ENCODE measurements at regions not wholly inside any gene's neighbourhood (a gene's known extent, or its start where the extent isn't known, plus 50 kb on each side); places are given as distances from the start of the nearest gene placed in this dataset.
A peak's percentile ranks its signal among the peaks of the same experiment; 100 is the strongest.

DNA sequence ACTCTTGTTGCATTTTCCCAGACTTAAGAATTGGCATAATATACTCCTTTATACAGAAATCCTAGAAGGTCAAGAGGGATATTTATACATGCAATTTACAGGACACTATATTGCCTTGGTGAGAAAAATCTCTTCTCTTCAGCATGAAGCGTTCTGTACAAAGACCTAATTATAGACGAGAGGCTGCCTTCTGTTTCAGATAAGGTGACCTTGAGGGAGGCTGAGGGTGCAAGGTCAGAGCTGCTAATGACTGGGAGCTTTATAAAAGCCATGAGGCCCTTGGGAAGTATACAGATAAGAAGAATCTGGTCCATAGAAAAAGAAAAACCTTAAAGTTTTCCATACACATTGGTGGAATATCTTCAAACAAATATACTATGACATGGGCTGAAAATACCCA is 156.3 kb upstream of the SOX9 start:
- no peak for TF ChIP-seq STAT1 (IDR thresholded peaks at IDR 0.05; ENCODE audit: unreplicated experiment)
- TF ChIP-seq ZNF114 (CRISPR knock-in tag; IDR thresholded peaks at IDR 0.05): no peak
- no peak for TF ChIP-seq POLR2AphosphoS5 (IDR thresholded peaks at IDR 0.05; ENCODE audit: low read depth)
- TF ChIP-seq ZNF331 (CRISPR knock-in tag; IDR thresholded peaks at IDR 0.05; ENCODE audit: low read depth): no peak
- no peak for TF ChIP-seq CREB1 (CRISPR knock-in tag; IDR thresholded peaks at IDR 0.05; ENCODE audit: low read depth)
- TF ChIP-seq, protein P1, sequence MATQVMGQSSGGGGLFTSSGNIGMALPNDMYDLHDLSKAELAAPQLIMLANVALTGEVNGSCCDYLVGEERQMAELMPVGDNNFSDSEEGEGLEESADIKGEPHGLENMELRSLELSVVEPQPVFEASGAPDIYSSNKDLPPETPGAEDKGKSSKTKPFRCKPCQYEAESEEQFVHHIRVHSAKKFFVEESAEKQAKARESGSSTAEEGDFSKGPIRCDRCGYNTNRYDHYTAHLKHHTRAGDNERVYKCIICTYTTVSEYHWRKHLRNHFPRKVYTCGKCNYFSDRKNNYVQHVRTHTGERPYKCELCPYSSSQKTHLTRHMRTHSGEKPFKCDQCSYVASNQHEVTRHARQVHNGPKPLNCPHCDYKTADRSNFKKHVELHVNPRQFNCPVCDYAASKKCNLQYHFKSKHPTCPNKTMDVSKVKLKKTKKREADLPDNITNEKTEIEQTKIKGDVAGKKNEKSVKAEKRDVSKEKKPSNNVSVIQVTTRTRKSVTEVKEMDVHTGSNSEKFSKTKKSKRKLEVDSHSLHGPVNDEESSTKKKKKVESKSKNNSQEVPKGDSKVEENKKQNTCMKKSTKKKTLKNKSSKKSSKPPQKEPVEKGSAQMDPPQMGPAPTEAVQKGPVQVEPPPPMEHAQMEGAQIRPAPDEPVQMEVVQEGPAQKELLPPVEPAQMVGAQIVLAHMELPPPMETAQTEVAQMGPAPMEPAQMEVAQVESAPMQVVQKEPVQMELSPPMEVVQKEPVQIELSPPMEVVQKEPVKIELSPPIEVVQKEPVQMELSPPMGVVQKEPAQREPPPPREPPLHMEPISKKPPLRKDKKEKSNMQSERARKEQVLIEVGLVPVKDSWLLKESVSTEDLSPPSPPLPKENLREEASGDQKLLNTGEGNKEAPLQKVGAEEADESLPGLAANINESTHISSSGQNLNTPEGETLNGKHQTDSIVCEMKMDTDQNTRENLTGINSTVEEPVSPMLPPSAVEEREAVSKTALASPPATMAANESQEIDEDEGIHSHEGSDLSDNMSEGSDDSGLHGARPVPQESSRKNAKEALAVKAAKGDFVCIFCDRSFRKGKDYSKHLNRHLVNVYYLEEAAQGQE (IDR thresholded peaks at IDR 0.05; ENCODE audit: unreplicated experiment): no peak
- TF ChIP-seq EZH2 (IDR thresholded peaks at IDR 0.05; ENCODE audit: low read depth, unreplicated experiment): no peak
- Histone ChIP-seq H3K27me3 (ENCODE audit: insufficient read depth) (no peaks in the 10 kb centered on the region), H3F3A (replicated peaks; ENCODE audit: low read depth) (no peaks in the 10 kb centered on the region), H3K4me2 (no peak overlapping the region), H3K4me1 (ENCODE audit: insufficient read depth) (peaks cover 5% of the 10 kb centered on the region; the same call in 1 of the 2 replicates), H3K36me3 (ENCODE audit: insufficient read depth) (no peaks in the 10 kb centered on the region), H4K20me1 (replicated peaks; ENCODE audit: insufficient read depth) (no peaks in the 10 kb centered on the region), H3K79me2 (replicated peaks; ENCODE audit: insufficient read depth) (no peaks in the 10 kb centered on the region), H2AFZ (no peak overlapping the region), H3K4me3 (no peak overlapping the region), H3K27ac (ENCODE audit: low read depth) (no peak overlapping the region), H3K9me2 (ENCODE audit: insufficient read depth) (no peaks in the 10 kb centered on the region)
- Mint-ChIP-seq H3K36me3 (ENCODE audit: low read depth) (no peaks in the 10 kb centered on the region), H3K9me3 (peaks cover 3% of the 10 kb centered on the region; the same call in 1 of the 3 replicates), H3K4me3 (no peak overlapping the region), H3K27me3 (ENCODE audit: insufficient read depth, low read depth, poor library complexity) (no peaks in the 10 kb centered on the region), H3K27ac (no peak overlapping the region), H3K4me1 (no peaks in the 10 kb centered on the region; the same call in 2 of the 3 replicates)
- ATAC-seq (no peak), DNase-seq (ENCODE audit: low spot score) (no peak)

DNA sequence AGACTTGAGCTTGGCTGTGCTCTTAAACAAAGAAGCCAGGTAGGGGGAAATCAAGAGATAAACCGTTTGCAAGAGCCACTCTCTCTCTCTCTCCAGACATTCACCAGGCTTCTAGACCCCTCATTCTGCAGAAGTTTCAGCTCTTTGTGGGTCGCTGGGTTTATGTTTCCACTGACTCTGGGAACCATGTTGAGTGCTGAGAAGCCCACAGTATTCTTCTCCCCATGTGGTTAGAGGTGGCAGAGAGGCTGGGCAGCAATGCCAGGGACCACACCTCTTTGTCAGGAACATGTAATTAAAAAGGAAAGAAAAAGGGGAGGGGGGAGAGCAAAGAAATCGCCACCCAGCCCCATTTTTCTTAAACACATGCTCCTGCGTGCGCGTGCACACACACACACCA is 154.8 kb upstream of the SOX9 start:
- Mint-ChIP-seq H3K27me3 (ENCODE audit: insufficient read depth, low read depth, poor library complexity) (no peaks in the 10 kb centered on the region), H3K27ac (no peak overlapping the region), H3K36me3 (ENCODE audit: low read depth) (no peaks in the 10 kb centered on the region), H3K4me3 (no peak overlapping the region), H3K9me3 (no peaks in the 10 kb centered on the region), H3K4me1 (no peaks in the 10 kb centered on the region; the same call in 2 of the 3 replicates)
- peaks cover 5% of the 10 kb centered on the region; the same call in 1 of the 2 replicates for H3K4me1 ChIP-seq (ENCODE audit: insufficient read depth)
- H3K27me3 ChIP-seq (ENCODE audit: insufficient read depth): no peaks in the 10 kb centered on the region
- no peak overlapping the region for H3K4me3 ChIP-seq
- TF ChIP-seq, protein P2, sequence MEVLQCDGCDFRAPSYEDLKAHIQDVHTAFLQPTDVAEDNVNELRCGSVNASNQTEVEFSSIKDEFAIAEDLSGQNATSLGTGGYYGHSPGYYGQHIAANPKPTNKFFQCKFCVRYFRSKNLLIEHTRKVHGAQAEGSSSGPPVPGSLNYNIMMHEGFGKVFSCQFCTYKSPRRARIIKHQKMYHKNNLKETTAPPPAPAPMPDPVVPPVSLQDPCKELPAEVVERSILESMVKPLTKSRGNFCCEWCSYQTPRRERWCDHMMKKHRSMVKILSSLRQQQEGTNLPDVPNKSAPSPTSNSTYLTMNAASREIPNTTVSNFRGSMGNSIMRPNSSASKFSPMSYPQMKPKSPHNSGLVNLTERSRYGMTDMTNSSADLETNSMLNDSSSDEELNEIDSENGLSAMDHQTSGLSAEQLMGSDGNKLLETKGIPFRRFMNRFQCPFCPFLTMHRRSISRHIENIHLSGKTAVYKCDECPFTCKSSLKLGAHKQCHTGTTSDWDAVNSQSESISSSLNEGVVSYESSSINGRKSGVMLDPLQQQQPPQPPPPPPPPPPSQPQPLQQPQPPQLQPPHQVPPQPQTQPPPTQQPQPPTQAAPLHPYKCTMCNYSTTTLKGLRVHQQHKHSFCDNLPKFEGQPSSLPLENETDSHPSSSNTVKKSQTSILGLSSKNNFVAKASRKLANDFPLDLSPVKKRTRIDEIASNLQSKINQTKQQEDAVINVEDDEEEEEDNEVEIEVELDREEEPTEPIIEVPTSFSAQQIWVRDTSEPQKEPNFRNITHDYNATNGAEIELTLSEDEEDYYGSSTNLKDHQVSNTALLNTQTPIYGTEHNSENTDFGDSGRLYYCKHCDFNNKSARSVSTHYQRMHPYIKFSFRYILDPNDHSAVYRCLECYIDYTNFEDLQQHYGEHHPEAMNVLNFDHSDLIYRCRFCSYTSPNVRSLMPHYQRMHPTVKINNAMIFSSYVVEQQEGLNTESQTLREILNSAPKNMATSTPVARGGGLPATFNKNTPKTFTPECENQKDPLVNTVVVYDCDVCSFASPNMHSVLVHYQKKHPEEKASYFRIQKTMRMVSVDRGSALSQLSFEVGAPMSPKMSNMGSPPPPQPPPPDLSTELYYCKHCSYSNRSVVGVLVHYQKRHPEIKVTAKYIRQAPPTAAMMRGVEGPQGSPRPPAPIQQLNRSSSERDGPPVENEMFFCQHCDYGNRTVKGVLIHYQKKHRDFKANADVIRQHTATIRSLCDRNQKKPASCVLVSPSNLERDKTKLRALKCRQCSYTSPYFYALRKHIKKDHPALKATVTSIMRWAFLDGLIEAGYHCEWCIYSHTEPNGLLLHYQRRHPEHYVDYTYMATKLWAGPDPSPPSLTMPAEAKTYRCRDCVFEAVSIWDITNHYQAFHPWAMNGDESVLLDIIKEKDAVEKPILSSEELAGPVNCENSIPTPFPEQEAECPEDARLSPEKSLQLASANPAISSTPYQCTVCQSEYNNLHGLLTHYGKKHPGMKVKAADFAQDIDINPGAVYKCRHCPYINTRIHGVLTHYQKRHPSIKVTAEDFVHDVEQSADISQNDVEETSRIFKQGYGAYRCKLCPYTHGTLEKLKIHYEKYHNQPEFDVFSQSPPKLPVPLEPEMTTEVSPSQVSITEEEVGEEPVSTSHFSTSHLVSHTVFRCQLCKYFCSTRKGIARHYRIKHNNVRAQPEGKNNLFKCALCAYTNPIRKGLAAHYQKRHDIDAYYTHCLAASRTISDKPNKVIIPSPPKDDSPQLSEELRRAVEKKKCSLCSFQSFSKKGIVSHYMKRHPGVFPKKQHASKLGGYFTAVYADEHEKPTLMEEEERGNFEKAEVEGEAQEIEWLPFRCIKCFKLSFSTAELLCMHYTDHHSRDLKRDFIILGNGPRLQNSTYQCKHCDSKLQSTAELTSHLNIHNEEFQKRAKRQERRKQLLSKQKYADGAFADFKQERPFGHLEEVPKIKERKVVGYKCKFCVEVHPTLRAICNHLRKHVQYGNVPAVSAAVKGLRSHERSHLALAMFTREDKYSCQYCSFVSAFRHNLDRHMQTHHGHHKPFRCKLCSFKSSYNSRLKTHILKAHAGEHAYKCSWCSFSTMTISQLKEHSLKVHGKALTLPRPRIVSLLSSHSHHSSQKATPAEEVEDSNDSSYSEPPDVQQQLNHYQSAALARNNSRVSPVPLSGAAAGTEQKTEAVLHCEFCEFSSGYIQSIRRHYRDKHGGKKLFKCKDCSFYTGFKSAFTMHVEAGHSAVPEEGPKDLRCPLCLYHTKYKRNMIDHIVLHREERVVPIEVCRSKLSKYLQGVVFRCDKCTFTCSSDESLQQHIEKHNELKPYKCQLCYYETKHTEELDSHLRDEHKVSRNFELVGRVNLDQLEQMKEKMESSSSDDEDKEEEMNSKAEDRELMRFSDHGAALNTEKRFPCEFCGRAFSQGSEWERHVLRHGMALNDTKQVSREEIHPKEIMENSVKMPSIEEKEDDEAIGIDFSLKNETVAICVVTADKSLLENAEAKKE (CRISPR knock-in tag; IDR thresholded peaks at IDR 0.05): no peak
- TF ChIP-seq STAT1 (IDR thresholded peaks at IDR 0.05; ENCODE audit: unreplicated experiment): no peak
- TF ChIP-seq ZNF114 (CRISPR knock-in tag; IDR thresholded peaks at IDR 0.05): no peak
- H2AFZ ChIP-seq: peak overlapping the region; percentile 67
- 0 out of 2 replicates have a peak, but pooled peaks cover under 1% of the 10 kb centered on the region for H3K9me2 ChIP-seq (ENCODE audit: insufficient read depth)
- H3K79me2 ChIP-seq (replicated peaks; ENCODE audit: insufficient read depth): no peaks in the 10 kb centered on the region
- H3K4me2 ChIP-seq: no peak overlapping the region
- no peaks in the 10 kb centered on the region for H3K36me3 ChIP-seq (ENCODE audit: insufficient read depth)
- no peaks in the 10 kb centered on the region for H4K20me1 ChIP-seq (replicated peaks; ENCODE audit: insufficient read depth)
- H3F3A ChIP-seq (replicated peaks; ENCODE audit: low read depth): no peaks in the 10 kb centered on the region
- DNase-seq (ENCODE audit: low spot score) (no peak), ATAC-seq (no peak)
- H3K27ac ChIP-seq (ENCODE audit: low read depth): no peak overlapping the region

All from GM23338 (cell line).